BJ (cell line): ENCODE measurements at regions not wholly inside any gene's neighbourhood (a gene's known extent, or its start where the extent isn't known, plus 50 kb on each side); places are given as distances from the start of the nearest gene placed in this dataset.
"Not testable (repeated sequence)": the region's sequence is repeated elsewhere in the genome, so short reads cannot be mapped to it uniquely, and the experiment has no call there.

Source experiments
- CTCF ChIA-PET: fragments of 350-600 bp; formaldehyde crosslinking; extraction: SDS; loops from one replicate; lab custom pipeline; 2021; ENCODE audit warnings: antibody characterized with exemption, inconsistent platforms; lab: Yijun Ruan, JAX
- POLR2A ChIA-PET: fragments of 300-600 bp; sonication (Branson Sonifier 250); formaldehyde crosslinking; extraction: SDS; loops from one replicate; lab custom pipeline; 2021; ENCODE audit warnings: antibody characterized with exemption; lab: Charles Lee
- DNase-seq: peaks from one replicate; pipeline ENCODE4 v3.0.0-alpha.2; 2011; ENCODE audit warnings: low read depth
- H3K27me3 ChIP-seq: 2 replicates; pipeline ENCODE4 v1.6.0; 2011; ENCODE audit warnings: low read length; ENCODE audit not compliant: control insufficient read depth, insufficient read depth
- H3K36me3 ChIP-seq: 2 replicates; pipeline ENCODE4 v1.5.1; 2011; ENCODE audit warnings: low read length; ENCODE audit not compliant: control insufficient read depth, insufficient read depth
- H3K4me3 ChIP-seq: 2 replicates; pipeline ENCODE4 v1.5.1; 2011; ENCODE audit warnings: low read depth, mild to moderate bottlenecking, control low read depth, low read length
- CTCF ChIP-seq: IDR thresholded peaks from 2 replicates; pipeline ENCODE4 v1.5.1; 2011; ENCODE audit warnings: low read depth, mild to moderate bottlenecking, control low read depth, inconsistent platforms, low read length, moderate library complexity; ENCODE audit not compliant: insufficient read depth

- ChIA-PET POLR2A (no interaction called here), CTCF (no interaction called here)
- Histone ChIP-seq H3K36me3 (no peaks in the 10 kb centered on the region), H3K4me3 (no peak overlapping the region), H3K27me3 (no peaks in the 10 kb centered on the region)
- DNase-seq, result no peak
- TF ChIP-seq CTCF, result no peak
Observed at GRCh38 chr5:99437986-99438385, 509.2 kb upstream of the CHD1 start.

- H3K36me3 ChIP-seq, H3K27me3 ChIP-seq, CTCF ChIA-PET, H3K4me3 ChIP-seq, POLR2A ChIA-PET, DNase-seq: not testable (repeated sequence)
Observed at GRCh38 chr5:99423396-99423795, 494.6 kb upstream of the CHD1 start.

- H3K27me3 ChIP-seq, DNase-seq, POLR2A ChIA-PET, H3K4me3 ChIP-seq, CTCF ChIA-PET, H3K36me3 ChIP-seq: not testable (repeated sequence)
Observed at GRCh38 chr5:99418640-99419039, 489.8 kb upstream of the CHD1 start.

- DNase-seq, CTCF ChIA-PET, H3K27me3 ChIP-seq, H3K36me3 ChIP-seq, H3K4me3 ChIP-seq, POLR2A ChIA-PET: not testable (repeated sequence)
Observed at GRCh38 chr5:99410386-99410785, 481.6 kb upstream of the CHD1 start.

GRCh38 chr5:99404764-99405302 is 476.0 kb upstream of the CHD1 start:
- H3K27me3 ChIP-seq, H3K4me3 ChIP-seq, POLR2A ChIA-PET, CTCF ChIA-PET, H3K36me3 ChIP-seq, DNase-seq: not testable (repeated sequence)

GRCh38 chr5:99400571-99400970 is 471.8 kb upstream of the CHD1 start:
- CTCF ChIA-PET, POLR2A ChIA-PET, H3K4me3 ChIP-seq, H3K27me3 ChIP-seq, H3K36me3 ChIP-seq, DNase-seq: not testable (repeated sequence)

- TF ChIP-seq CTCF, result no peak
- POLR2A ChIA-PET, result no interaction called here
- CTCF ChIA-PET, result no interaction called here
- Histone ChIP-seq H3K36me3 (no peaks in the 10 kb centered on the region), H3K27me3 (no peaks in the 10 kb centered on the region), H3K4me3 (no peak overlapping the region)
- DNase-seq, result no peak
Observed at GRCh38 chr5:99398976-99399375, 470.2 kb upstream of the CHD1 start.

GRCh38 chr5:99386406-99387077 is 457.7 kb upstream of the CHD1 start:
- POLR2A ChIA-PET, result no interaction called here
- no peak for TF ChIP-seq CTCF
- Histone ChIP-seq H3K36me3 (no peaks in the 10 kb centered on the region), H3K27me3 (no peaks in the 10 kb centered on the region), H3K4me3 (no peak overlapping the region)
- no peak for DNase-seq
- CTCF ChIA-PET, result no interaction called here
